PC-3 (cell line): ENCODE measurements at regions not wholly inside any gene's neighbourhood (a gene's known extent, or its start where the extent isn't known, plus 50 kb on each side); places are given as distances from the start of the nearest gene placed in this dataset.

Experiments
- EZH2 ChIP-seq: fragments of 300-600 bp; sonication (generic); IDR thresholded peaks from one replicate; pipeline ENCODE4 v1.6.1; 2017; ENCODE audit warnings: antibody characterized with exemption, mild to moderate bottlenecking, low read length; ENCODE audit not compliant: unreplicated experiment
- TF ChIP-seq, protein P1 (sequence below): fragments of 300-600 bp; sonication (generic); conservative IDR thresholded peaks from 2 replicates; pipeline ENCODE4 v1.5.1; 2017; ENCODE audit warnings: antibody characterized with exemption, low read depth, mild to moderate bottlenecking, low read length

DNA sequence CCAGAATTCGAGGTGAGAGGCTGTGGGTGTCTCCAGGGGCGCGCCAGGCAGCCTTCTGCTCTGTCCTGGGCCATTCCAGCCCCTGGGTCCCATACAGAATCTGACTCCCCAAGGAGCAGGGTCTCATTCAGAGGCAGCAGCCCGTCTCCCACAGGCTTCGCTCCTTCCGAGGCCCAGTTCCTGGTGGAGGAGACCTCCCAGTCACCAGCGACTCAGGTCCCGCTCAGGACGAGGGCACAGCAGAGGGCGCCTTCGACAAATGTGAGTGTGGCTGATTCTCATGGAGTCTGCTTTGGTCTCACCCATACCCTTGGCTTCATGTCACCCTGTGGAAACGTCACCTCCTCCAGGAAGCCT lies 81.8 kb upstream of the GPR26 start:
- TF ChIP-seq, protein P1, sequence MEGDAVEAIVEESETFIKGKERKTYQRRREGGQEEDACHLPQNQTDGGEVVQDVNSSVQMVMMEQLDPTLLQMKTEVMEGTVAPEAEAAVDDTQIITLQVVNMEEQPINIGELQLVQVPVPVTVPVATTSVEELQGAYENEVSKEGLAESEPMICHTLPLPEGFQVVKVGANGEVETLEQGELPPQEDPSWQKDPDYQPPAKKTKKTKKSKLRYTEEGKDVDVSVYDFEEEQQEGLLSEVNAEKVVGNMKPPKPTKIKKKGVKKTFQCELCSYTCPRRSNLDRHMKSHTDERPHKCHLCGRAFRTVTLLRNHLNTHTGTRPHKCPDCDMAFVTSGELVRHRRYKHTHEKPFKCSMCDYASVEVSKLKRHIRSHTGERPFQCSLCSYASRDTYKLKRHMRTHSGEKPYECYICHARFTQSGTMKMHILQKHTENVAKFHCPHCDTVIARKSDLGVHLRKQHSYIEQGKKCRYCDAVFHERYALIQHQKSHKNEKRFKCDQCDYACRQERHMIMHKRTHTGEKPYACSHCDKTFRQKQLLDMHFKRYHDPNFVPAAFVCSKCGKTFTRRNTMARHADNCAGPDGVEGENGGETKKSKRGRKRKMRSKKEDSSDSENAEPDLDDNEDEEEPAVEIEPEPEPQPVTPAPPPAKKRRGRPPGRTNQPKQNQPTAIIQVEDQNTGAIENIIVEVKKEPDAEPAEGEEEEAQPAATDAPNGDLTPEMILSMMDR: no peak
- no peak for TF ChIP-seq EZH2
